ENCODE measurements at regions not wholly inside any gene's neighbourhood (a gene's known extent, or its start where the extent isn't known, plus 50 kb on each side); places are given as distances from the start of the nearest gene placed in this dataset.

- TF ChIP-seq, protein P1, sequence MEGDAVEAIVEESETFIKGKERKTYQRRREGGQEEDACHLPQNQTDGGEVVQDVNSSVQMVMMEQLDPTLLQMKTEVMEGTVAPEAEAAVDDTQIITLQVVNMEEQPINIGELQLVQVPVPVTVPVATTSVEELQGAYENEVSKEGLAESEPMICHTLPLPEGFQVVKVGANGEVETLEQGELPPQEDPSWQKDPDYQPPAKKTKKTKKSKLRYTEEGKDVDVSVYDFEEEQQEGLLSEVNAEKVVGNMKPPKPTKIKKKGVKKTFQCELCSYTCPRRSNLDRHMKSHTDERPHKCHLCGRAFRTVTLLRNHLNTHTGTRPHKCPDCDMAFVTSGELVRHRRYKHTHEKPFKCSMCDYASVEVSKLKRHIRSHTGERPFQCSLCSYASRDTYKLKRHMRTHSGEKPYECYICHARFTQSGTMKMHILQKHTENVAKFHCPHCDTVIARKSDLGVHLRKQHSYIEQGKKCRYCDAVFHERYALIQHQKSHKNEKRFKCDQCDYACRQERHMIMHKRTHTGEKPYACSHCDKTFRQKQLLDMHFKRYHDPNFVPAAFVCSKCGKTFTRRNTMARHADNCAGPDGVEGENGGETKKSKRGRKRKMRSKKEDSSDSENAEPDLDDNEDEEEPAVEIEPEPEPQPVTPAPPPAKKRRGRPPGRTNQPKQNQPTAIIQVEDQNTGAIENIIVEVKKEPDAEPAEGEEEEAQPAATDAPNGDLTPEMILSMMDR (IDR thresholded peaks at IDR 0.05 in 2 of 3, conservative IDR thresholded peaks at IDR 0.05 in 1 of 3; ENCODE audit: insufficient read depth in 2 of 3, low read depth in 1 of 3, low read length in 3 of 3) = no peak
- TF ChIP-seq FOXA3 (CRISPR knock-in tag; conservative IDR thresholded peaks at IDR 0.05 in 1 of 2, IDR thresholded peaks at IDR 0.05 in 1 of 2) = no peak
- TF ChIP-seq NFE2L1 (tag; IDR thresholded peaks at IDR 0.05; ENCODE audit: borderline replicate concordance, low read depth) = no peak
- no peak for TF ChIP-seq ZNF174 (CRISPR knock-in tag; IDR thresholded peaks at IDR 0.05)
- no peak for TF ChIP-seq SPI1 (IDR thresholded peaks at IDR 0.05; ENCODE audit: borderline replicate concordance, low read depth, low read length)
Measured at GRCh38 chr2:106009096-106009495, 185.0 kb downstream of the UXS1 start.
